H9 (cell line): ENCODE measurements at regions not wholly inside any gene's neighbourhood (a gene's known extent, or its start where the extent isn't known, plus 50 kb on each side); places are given as distances from the start of the nearest gene placed in this dataset.

Source experiments
- DNase-seq: peaks from one replicate; pipeline ENCODE4 v3.0.0-alpha.2; 2017
- H2AFZ ChIP-seq: one replicate; pipeline ENCODE4 v1.6.1; 2013; ENCODE audit warnings: mild to moderate bottlenecking, low read length, control low read depth, moderate library complexity
- H2AK5ac ChIP-seq: 2 replicates; pipeline ENCODE4 v1.6.1; 2013; ENCODE audit warnings: low read length, control low read depth, mixed read lengths; ENCODE audit not compliant: insufficient read length
- H2BK120ac ChIP-seq: one replicate; pipeline ENCODE4 v1.6.1; 2013; ENCODE audit warnings: low read depth, mild to moderate bottlenecking, low read length, control low read depth, inconsistent platforms; ENCODE audit not compliant: poor library complexity, severe bottlenecking
- H2BK12ac ChIP-seq: 2 replicates; pipeline ENCODE4 v1.6.1; 2013; ENCODE audit warnings: low read length, control low read depth, mixed read lengths, low read depth; ENCODE audit not compliant: insufficient read length
- H2BK15ac ChIP-seq: 2 replicates; pipeline ENCODE4 v1.6.1; 2013; ENCODE audit warnings: low read depth, low read length, control low read depth
- H2BK20ac ChIP-seq: one replicate; pipeline ENCODE4 v1.6.1; 2013; ENCODE audit warnings: low read depth, mild to moderate bottlenecking, low read length, control low read depth, inconsistent platforms; ENCODE audit not compliant: poor library complexity, severe bottlenecking
- H2BK5ac ChIP-seq: 2 replicates; pipeline ENCODE4 v1.6.1; 2013; ENCODE audit warnings: low read length, control low read depth, mixed read lengths; ENCODE audit not compliant: insufficient read length
- H3K14ac ChIP-seq: 2 replicates; pipeline ENCODE4 v1.6.1; 2013; ENCODE audit warnings: low read length, control low read depth; ENCODE audit not compliant: insufficient read depth
- H3K18ac ChIP-seq: 2 replicates; pipeline ENCODE4 v1.6.1; 2013; ENCODE audit warnings: low read depth, mild to moderate bottlenecking, mixed read lengths, low read length, control low read depth; ENCODE audit not compliant: insufficient read length
- H3K23ac ChIP-seq: 2 replicates; pipeline ENCODE4 v1.6.1; 2013; ENCODE audit warnings: low read length, control low read depth, mixed read lengths, low read depth; ENCODE audit not compliant: insufficient read length
- H3K23me2 ChIP-seq: 2 replicates; pipeline ENCODE4 v1.6.1; 2013; ENCODE audit warnings: low read depth, mild to moderate bottlenecking, mixed read lengths, low read length, control low read depth; ENCODE audit not compliant: insufficient read length, poor library complexity, severe bottlenecking
- H3K27ac ChIP-seq: 2 replicates; pipeline ENCODE4 v1.5.1; 2013; ENCODE audit warnings: low read length, control low read depth, mixed read lengths, low read depth; ENCODE audit not compliant: insufficient read length
- H3K27me3 ChIP-seq: 2 replicates; pipeline ENCODE4 v1.6.1; 2013; ENCODE audit warnings: low read length, control low read depth, inconsistent platforms; ENCODE audit not compliant: insufficient read depth
- H3K4ac ChIP-seq: 2 replicates; pipeline ENCODE4 v1.6.1; 2013; ENCODE audit warnings: low read depth, mild to moderate bottlenecking, control low read depth, inconsistent platforms, low read length, moderate library complexity
- H3K4me1 ChIP-seq: 2 replicates; pipeline ENCODE4 v1.6.1; 2013; ENCODE audit warnings: low read length, control low read depth, inconsistent platforms; ENCODE audit not compliant: insufficient read depth
- H3K4me2 ChIP-seq: 2 replicates; pipeline ENCODE4 v1.6.1; 2013; ENCODE audit warnings: low read length, control low read depth, mixed read lengths; ENCODE audit not compliant: insufficient read length, insufficient read depth
- H3K56ac ChIP-seq: 2 replicates; pipeline ENCODE4 v1.6.1; 2013; ENCODE audit warnings: low read depth, mild to moderate bottlenecking, mixed read lengths, low read length, control low read depth; ENCODE audit not compliant: insufficient read length
- H3K79me1 ChIP-seq: 2 replicates; pipeline ENCODE4 v1.6.1; 2013; ENCODE audit warnings: low read depth, mild to moderate bottlenecking, moderate library complexity, low read length, control low read depth, inconsistent platforms; ENCODE audit not compliant: insufficient read depth, poor library complexity, severe bottlenecking
- H3K79me2 ChIP-seq: 2 replicates; pipeline ENCODE4 v1.6.1; 2013; ENCODE audit warnings: low read length, control low read depth, inconsistent platforms; ENCODE audit not compliant: insufficient read depth
- H3K9ac ChIP-seq: 2 replicates; pipeline ENCODE4 v1.6.1; 2013; ENCODE audit warnings: low read length, control low read depth, mixed read lengths; ENCODE audit not compliant: insufficient read length; ENCODE audit errors: extremely low read depth
- H3K9me3 ChIP-seq: one replicate; pipeline ENCODE4 v1.6.1; 2013; ENCODE audit warnings: low read depth, low read length, inconsistent platforms; ENCODE audit not compliant: control insufficient read depth
- H3T11ph ChIP-seq: one replicate; pipeline ENCODE4 v1.6.1; 2013; ENCODE audit warnings: mild to moderate bottlenecking, low read length, control low read depth, inconsistent platforms
- H4K20me1 ChIP-seq: one replicate; pipeline ENCODE4 v1.6.1; 2013; ENCODE audit not compliant: control insufficient read depth, insufficient read length, insufficient read depth
- H4K5ac ChIP-seq: 2 replicates; pipeline ENCODE4 v1.6.1; 2013; ENCODE audit warnings: low read depth, mild to moderate bottlenecking, mixed read lengths, low read length, control low read depth; ENCODE audit not compliant: insufficient read length
- H4K8ac ChIP-seq: replicated peaks from 2 replicates; pipeline ENCODE4 v1.6.1; 2013; ENCODE audit warnings: low read length, control low read depth, mixed read lengths, low read depth; ENCODE audit not compliant: insufficient read length
- H4K91ac ChIP-seq: 2 replicates; pipeline ENCODE4 v1.6.1; 2013; ENCODE audit warnings: low read depth, mild to moderate bottlenecking, moderate library complexity, mixed read lengths, low read length, control low read depth; ENCODE audit not compliant: insufficient read length
- H3K27ac Mint-ChIP-seq, 3 experiments: 2 replicates in 2 of 3; 3 replicates in 1 of 3; pipeline ENCODE4 v1.8.0; 2020 to 2021; ENCODE audit warnings: mixed read lengths in 3 of 3, mild to moderate bottlenecking in 1 of 3, moderate library complexity in 1 of 3
- H3K27me3 Mint-ChIP-seq: 2 replicates; pipeline ENCODE4 v1.8.0; 2021; ENCODE audit warnings: low read depth, mild to moderate bottlenecking, moderate library complexity, mixed read lengths
- H3K36me3 Mint-ChIP-seq, 3 experiments: 2 replicates in 2 of 3; 3 replicates in 1 of 3; pipeline ENCODE4 v1.8.0; 2020 to 2021; ENCODE audit warnings: low read depth in 3 of 3, mixed read lengths in 3 of 3; ENCODE audit not compliant: insufficient read depth in 1 of 3
- H3K4me1 Mint-ChIP-seq, 2 experiments: 2 replicates each; pipeline ENCODE4 v1.8.0; 2020; ENCODE audit warnings: mixed read lengths in 2 of 2
- H3K4me3 Mint-ChIP-seq, 2 experiments: 2 replicates in 1 of 2; 3 replicates in 1 of 2; pipeline ENCODE4 v1.8.0; 2020 to 2021; ENCODE audit warnings: mild to moderate bottlenecking in 2 of 2, mixed read lengths in 2 of 2, moderate library complexity in 1 of 2
- H3K9me3 Mint-ChIP-seq, 2 experiments: 2 replicates in 1 of 2; 3 replicates in 1 of 2; pipeline ENCODE4 v1.8.0; 2020; ENCODE audit warnings: mild to moderate bottlenecking in 2 of 2, mixed read lengths in 2 of 2, moderate library complexity in 1 of 2
- WGBS: extraction: QIAGEN DNeasy Blood & Tissue Kit; methylation state at CpG from one replicate; pipeline ENCODE4 v1.1.7; 2013; ENCODE audit warnings: missing lambda C conversion rate, low lambda C conversion rate, mixed read lengths; ENCODE audit not compliant: insufficient read length; ENCODE audit errors: extremely low coverage; 5-methylcytosine and 5-hydroxymethylcytosine counted together
- TF ChIP-seq, protein P1 (sequence below): fragments of 200-600 bp; sonication (generic); conservative IDR thresholded peaks from 3 replicates; pipeline ENCODE4 v1.8.0; 2021; ENCODE audit warnings: antibody characterized with exemption, mild to moderate bottlenecking

DNA sequence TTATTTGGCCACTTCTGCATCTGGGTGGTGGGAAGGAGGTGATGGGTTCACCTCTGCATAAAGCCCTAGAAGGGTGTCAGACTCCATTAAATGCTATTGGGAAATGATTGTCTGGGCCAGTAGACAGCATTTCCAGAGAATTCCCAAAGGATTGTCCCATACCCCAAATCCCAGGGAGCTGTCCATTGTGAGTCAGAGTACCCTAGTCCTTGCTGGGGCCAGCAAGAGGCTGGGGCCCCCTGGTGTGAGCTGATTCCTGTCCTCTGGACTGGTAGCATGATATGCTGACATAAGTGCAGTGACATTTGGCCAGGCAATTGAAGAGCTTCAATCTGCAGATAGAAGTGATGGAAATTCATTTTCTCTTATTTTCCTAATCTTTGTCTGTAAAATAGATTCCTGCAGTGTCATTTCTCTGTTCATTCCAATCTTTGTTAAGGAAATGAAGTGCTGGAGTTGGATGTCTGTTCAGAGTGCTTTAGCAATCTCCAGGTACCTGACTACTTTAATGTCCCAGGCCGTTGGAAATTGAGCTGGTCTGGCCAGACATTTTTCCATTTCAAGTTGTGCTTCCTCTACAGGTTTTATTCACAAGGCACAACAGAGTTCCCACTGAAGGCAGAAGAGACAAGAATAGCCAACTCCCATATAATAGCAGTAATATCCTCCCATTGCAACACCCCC lies 91.2 kb downstream of the RPLP1 start:
- H3K36me3 Mint-ChIP-seq, result no peaks in the 10 kb centered on the region
- Histone ChIP-seq H2BK12ac (no peak overlapping the region), H3K23me2 (no peaks in the 10 kb centered on the region), H3K79me2 (no peaks in the 10 kb centered on the region), H4K8ac (no peak overlapping the region), H3K14ac (no peak overlapping the region), H2AFZ (no peak overlapping the region), H3K4me1 (no peaks in the 10 kb centered on the region), H2AK5ac (no peak overlapping the region), H4K5ac (no peak overlapping the region), H3K79me1 (no peaks in the 10 kb centered on the region), H2BK15ac (no peak overlapping the region), H4K91ac (no peak overlapping the region), H2BK20ac (no peak overlapping the region), H3K56ac (no peak overlapping the region), H2BK120ac (no peak overlapping the region), H3K9ac (no peak overlapping the region), H2BK5ac (no peak overlapping the region), H3K4ac (no peak overlapping the region), H4K20me1 (no peaks in the 10 kb centered on the region), H3T11ph (no peak overlapping the region), H3K27ac (no peak overlapping the region), H3K27me3 (no peaks in the 10 kb centered on the region), H3K23ac (no peak overlapping the region), H3K4me2 (no peak overlapping the region), H3K9me3 (no peaks in the 10 kb centered on the region), H3K18ac (no peak overlapping the region)
- no peak overlapping the region for H3K27ac Mint-ChIP-seq
- no peaks in the 10 kb centered on the region; a peak in 1 of 5 replicates for H3K9me3 Mint-ChIP-seq
- no peak overlapping the region for H3K4me3 Mint-ChIP-seq
- peaks cover 10 to 22% of the 10 kb centered on the region in 2 experiments for H3K4me1 Mint-ChIP-seq
- TF ChIP-seq, protein P1, sequence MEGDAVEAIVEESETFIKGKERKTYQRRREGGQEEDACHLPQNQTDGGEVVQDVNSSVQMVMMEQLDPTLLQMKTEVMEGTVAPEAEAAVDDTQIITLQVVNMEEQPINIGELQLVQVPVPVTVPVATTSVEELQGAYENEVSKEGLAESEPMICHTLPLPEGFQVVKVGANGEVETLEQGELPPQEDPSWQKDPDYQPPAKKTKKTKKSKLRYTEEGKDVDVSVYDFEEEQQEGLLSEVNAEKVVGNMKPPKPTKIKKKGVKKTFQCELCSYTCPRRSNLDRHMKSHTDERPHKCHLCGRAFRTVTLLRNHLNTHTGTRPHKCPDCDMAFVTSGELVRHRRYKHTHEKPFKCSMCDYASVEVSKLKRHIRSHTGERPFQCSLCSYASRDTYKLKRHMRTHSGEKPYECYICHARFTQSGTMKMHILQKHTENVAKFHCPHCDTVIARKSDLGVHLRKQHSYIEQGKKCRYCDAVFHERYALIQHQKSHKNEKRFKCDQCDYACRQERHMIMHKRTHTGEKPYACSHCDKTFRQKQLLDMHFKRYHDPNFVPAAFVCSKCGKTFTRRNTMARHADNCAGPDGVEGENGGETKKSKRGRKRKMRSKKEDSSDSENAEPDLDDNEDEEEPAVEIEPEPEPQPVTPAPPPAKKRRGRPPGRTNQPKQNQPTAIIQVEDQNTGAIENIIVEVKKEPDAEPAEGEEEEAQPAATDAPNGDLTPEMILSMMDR, result no peak
- no CpG with 5 or more reads among the region's 1 CpG for WGBS
- no peak for DNase-seq
- H3K27me3 Mint-ChIP-seq, result peaks cover 1% of the 10 kb centered on the region
